NCI-H226 (cell line): ENCODE measurements at regions not wholly inside any gene's neighbourhood (a gene's known extent, or its start where the extent isn't known, plus 50 kb on each side); places are given as distances from the start of the nearest gene placed in this dataset.

Experiments
- DNase-seq: peaks from one replicate; pipeline ENCODE4 v3.0.0-alpha.2; 2015

- no peak for DNase-seq
These were observed 88.2 kb upstream of the CAMK2D start for GRCh38 chr4:113849771-113850170.

- no peak for DNase-seq
These were observed 86.2 kb upstream of the CAMK2D start for GRCh38 chr4:113847710-113848109.

GRCh38 chr4:113846433-113846832 is 84.9 kb upstream of the CAMK2D start:
- no peak for DNase-seq

- no peak for DNase-seq
These were observed 83.6 kb upstream of the CAMK2D start for GRCh38 chr4:113845138-113845537.

GRCh38 chr4:113844369-113844768 is 82.8 kb upstream of the CAMK2D start:
- DNase-seq = no peak

GRCh38 chr4:113840861-113841260 is 79.3 kb upstream of the CAMK2D start:
- DNase-seq = no peak

- no peak for DNase-seq
These were observed 76.9 kb upstream of the CAMK2D start for GRCh38 chr4:113838460-113838859.

GRCh38 chr4:113837397-113837796 is 75.9 kb upstream of the CAMK2D start:
- peak; percentile 68 for DNase-seq

GRCh38 chr4:113835005-113835404 is 73.5 kb upstream of the CAMK2D start:
- peak; percentile 42 for DNase-seq

GRCh38 chr4:113834298-113834697 is 72.8 kb upstream of the CAMK2D start:
- DNase-seq = no peak

- no peak for DNase-seq
These were observed 71.3 kb upstream of the CAMK2D start for GRCh38 chr4:113832803-113833202.

- no peak for DNase-seq
These were observed 69.9 kb upstream of the CAMK2D start for GRCh38 chr4:113831457-113831856.

GRCh38 chr4:113828702-113829101 is 67.2 kb upstream of the CAMK2D start:
- DNase-seq = no peak

GRCh38 chr4:113827285-113827684 is 65.7 kb upstream of the CAMK2D start:
- no peak for DNase-seq

- DNase-seq = no peak
These were observed 64.9 kb upstream of the CAMK2D start for GRCh38 chr4:113826421-113826820.

- no peak for DNase-seq
These were observed 63.7 kb upstream of the CAMK2D start for GRCh38 chr4:113825272-113825671.

- DNase-seq = no peak
These were observed 62.9 kb upstream of the CAMK2D start for GRCh38 chr4:113824396-113824795.

- no peak for DNase-seq
These were observed 61.7 kb upstream of the CAMK2D start for GRCh38 chr4:113823291-113823659.

GRCh38 chr4:113822555-113823290 is 61.2 kb upstream of the CAMK2D start:
- no peak for DNase-seq

GRCh38 chr4:113821856-113822255 is 60.3 kb upstream of the CAMK2D start:
- DNase-seq = no peak

- DNase-seq = no peak
These were observed 58.6 kb upstream of the CAMK2D start for GRCh38 chr4:113820108-113820507.

GRCh38 chr4:113815826-113816225 is 54.3 kb upstream of the CAMK2D start:
- DNase-seq = no peak

- no peak for DNase-seq
These were observed 49.8 kb upstream of the CAMK2D start for GRCh38 chr4:113811359-113811758.
